Suppressor macrophage (primary cell): ENCODE measurements at regions not wholly inside any gene's neighbourhood (a gene's known extent, or its start where the extent isn't known, plus 50 kb on each side); places are given as distances from the start of the nearest gene placed in this dataset.

ENCODE experiments used
- DNase-seq, 4 experiments: peaks; one replicate each; pipeline ENCODE4 v3.0.0-alpha.2; 2020 to 2022

- DNase-seq: peak in 2 of 4 experiments; percentile 32 to 51
Observed at GRCh38 chr12:93135286-93136239, 206.5 kb upstream of the EEA1 start.

DNA sequence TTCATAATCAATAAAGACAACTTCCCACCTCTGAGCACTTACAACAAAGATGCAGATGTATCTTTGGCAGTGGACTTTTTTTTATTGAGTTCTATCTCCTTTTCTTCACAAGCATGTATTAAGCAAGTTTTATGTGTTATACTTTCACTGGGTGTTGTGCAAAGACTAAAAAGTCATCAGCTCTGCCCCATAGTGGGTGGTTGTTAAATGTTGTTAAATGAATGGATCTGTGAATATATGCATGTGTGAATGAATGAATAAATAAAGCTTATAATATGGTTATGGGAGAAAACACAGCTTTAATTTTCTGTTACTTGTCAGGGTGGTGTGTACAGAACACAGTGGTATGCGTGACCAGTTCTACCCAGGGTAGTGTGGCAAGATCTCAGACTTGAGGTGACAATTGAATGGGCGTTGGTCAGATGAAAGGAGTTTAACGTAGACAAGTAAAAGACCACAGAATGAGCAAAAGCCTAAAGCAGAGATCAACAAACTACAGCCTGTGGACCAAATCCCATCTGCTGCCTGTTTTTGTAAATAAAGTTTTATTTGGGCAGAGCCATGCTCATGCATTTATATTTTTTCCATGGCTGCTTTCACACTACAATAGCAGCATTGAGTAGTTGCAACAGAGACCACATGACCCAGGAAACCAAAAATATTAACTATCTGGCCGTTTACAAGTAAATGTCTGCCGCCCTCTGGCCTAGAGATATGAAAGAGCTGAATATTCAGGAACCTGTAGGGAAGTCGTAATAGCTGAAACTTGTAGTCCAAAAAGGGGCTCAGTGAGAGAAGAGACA lies 207.4 kb upstream of the EEA1 start:
- peak; percentile 40 to 70 (median 50) for DNase-seq

DNA sequence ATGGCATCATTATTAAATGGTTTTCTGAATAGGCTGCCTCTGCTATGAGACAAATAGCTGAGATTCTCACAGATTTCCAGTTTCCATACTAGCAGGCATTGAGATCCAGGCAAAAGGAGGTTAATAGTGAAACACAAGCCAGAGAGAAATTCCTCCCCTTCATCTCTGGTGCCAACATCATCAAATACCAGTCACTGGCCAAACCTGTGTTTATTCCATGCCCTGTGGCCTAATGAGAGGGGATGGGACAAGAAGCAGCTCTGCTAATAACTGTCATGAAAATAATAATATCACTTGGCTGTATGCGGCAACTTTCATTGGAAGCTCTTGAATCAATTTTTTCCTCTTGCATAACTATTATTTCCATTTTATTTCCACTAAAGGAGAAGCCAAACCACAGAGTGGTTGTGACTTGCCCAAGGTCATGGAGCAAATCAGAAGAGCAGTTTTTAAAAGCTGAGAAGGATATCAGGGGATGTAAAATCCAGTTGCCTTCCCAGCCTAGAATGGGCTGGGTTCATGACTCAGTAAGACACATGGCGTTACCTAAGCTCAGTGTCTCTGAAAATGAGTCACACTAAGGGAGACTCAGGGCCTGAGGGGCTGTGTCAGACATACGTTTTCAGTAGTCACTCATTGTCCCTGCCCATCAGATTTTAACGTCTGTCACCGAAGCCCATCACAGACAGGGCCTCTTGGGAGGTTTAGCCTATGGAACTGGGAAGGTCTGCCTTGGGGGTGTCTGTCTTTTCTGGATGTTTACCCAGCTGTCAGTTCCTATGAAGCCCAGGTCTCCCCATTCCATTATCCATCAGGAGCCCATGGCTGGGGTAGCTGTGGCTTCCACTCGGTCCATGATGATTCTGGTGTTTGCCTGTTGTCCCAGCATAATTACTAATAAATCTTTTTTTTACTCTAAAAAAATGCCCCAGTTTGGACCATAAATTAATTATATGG lies 208.8 kb upstream of the EEA1 start:
- DNase-seq: peak; percentile 35 to 75 (median 61)

DNA sequence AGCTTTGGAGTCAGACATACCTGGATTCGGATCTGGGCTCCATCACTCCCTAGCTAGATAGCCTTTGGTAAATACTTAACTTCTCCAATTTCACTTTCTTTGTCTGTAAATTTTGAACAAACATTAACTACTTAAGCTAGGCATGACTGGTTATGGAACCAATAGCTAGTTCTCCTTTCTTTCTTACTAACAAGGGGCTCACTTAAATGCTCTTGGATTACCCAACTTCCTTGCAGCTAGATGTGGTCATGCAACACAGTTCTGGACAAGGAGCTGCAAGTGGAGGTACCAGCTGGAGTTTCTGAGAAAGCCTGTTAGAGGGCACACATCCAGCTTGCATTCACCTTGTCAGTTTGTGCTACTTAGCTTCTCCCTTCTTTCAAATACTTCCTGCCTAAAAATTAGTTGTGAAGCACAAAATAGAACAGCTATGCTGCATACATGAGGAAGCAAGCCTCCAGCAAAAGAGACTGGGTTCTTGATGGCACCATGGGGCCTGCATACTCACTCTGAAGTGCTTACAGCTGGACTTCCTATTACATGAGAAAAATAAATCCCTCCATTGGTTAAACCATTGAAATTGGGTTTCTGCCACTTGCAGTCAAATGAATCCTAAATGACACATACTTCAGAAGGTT lies 210.1 kb upstream of the EEA1 start:
- DNase-seq: peak; percentile 54 to 87 (median 72)

DNA sequence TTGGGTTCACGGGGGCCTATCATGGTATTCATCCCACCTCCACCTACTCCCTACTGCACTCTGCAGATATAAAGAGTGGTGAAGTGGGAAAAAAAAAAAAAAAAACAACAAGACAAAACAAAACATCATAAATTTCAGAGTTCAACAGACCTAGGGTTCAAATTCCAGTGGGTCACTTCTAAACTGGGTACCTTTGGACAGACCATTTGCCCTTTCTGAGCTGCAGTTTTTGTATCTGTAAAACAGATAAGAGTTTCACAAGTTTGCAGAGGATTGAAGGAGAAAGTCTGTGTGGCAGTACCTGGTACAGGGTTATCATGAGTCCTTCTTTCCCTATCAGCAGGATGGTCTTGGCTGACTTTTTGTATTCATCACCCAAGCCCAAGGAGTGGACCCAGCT lies 211.2 kb upstream of the EEA1 start:
- no peak for DNase-seq

GRCh38 chr12:93140801-93141200 lies 211.7 kb upstream of the EEA1 start:
- DNase-seq: no peak

DNA sequence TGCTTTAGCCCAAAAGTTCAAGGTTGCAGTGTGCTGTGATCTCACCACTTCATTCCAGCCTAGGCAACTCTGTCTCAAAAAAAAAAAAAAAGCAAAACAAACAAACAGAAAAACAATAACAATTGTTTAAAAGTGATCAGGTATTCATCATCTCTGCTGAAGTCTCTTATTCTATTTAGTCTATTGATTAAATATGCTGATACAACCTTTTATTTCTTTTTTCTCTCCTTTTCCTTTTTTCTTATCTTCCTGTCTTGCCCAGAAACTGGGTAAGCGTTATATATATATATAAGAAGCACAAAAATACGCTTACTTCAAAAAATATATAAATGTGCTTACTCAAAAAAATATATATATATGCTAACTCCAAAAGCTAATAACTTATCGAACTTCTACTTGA lies 213.8 kb upstream of the EEA1 start:
- no peak for DNase-seq

DNA sequence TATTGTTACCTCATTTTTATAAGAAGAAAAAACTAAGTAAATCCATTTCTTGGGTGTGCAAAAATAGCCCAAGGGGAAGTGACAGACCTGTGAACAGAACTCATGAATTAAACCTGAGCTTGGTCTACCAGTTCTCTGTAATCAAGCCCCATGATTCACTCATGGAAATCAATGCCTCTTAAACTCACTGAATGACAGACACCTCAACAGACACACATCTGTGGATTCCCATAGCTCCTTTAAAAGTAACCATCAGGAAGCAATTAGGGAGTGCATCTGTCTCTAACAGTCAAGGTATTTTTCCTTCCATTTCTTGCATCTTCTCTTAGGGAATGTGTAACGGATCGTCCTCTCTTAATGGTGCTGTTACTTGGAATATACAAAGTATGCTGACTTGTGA lies 215.0 kb upstream of the EEA1 start:
- DNase-seq: no peak

GRCh38 chr12:93145086-93145485 lies 216.0 kb upstream of the EEA1 start:
- no peak for DNase-seq

DNA sequence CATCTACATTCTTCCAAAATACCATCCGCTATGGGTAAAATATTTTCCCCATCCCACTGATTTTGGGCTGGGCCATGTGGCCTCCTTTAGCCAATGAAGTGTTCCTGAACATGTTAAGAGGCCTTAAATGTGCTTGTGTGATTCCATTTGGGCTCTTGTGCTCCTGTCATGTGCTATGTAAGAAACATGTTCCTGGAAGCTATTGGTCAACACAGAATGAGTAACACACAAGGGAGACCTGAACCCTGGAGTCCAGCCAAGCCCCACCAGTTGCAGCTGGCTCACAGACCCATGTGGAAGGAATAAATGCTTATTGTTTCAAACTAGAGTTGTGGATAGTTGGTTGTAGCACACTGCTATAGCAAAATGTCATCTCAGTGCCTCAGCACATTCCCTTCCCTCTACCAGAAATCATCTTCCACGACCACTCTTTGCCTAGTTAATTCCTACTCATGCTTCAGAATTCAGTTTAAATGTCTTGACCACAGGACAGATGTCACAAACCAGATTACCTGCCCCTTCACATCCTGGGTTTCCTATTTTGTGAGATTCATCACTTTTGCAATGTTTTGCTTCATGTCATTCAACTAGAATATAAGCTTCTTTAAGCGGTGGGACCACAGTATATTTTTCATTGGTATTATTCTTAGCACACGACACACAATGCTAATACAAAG lies 217.3 kb upstream of the EEA1 start:
- DNase-seq: no peak

DNA sequence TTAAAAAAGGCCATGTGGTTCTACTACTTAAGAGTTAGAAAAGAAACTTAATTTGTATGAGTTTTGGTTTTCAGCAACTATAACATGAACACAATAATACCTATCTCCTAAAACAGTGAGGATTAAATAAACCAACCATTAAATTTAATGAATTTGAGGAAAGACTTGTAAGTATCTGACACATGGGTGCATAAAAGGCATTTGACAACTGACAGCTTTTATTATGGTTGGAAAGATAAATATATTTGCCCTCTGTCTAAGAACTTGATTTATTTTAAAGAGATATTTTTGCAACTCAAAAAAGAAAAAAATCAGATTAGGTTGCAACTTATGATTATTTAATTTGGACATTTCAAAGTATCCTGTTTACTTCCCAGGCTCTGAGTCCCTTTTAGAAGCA lies 217.9 kb upstream of the EEA1 start:
- DNase-seq: no peak

DNA sequence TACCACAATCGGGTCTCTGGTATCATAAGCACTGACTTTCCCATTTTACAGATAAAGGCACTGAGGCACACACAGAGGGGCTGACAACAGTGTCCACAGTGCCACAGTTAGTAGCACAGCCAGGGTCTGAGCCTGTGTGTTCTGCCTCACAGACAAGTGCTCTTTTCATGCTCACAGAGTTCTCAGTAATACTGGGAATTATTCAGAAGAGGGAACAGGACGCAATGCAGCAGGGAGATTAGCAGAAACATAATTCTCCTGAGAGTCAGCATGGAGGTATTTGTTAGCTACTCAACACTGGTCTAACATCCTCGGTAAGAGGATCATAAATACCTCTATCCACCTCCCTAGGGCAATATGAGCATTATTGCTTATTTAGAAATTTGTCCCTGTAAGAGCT lies 219.3 kb upstream of the EEA1 start:
- no peak for DNase-seq

DNA sequence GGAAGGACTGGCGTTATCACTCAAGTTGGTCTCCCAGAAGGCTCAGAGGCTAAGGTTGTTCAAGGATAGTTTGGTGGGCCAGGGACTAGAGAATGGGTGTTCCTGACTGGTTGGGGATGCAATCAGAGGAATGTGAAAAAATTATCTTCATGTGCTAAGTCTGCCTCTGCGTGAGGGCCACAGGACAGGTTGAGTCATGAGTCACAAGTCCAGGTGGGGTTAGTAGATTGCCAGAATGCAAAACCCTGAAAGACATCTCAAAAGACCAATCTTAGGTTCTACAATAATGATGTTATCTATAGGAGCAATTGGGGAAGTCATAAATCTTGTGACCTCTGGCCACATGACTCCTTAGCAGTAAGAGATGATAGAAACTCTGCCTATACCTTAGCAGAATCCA lies 220.1 kb upstream of the EEA1 start:
- no peak for DNase-seq

DNA sequence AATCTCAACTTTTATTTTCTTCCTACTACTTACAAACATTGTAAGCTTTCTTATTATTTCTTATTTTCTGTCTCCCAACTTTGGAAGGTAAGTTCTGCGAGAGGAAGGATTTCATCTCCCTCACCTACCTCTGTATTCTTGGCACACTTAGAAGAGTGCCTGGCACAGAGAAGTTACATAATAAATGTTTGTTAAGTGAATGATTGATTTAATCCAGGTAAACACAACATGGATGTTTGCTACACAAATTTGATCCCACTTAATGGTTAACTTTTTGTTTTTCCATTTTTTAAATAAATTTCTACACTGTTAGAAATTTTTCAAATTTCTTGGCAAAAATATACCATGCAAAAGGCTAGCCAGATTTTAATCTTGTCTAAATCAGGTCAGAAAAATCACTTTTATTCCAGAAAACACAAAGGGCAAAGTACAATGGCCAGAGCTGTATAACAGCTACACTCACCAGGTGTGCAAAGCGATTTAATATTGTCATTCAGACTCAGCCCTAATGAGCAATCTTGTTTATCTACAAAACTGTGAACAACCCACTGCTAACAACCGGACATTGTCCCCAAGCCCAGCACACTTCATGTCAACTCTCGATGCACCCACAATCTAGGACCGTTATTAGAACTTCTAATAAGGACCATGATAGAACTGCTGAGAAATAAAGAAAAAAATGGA lies 222.1 kb upstream of the EEA1 start:
- DNase-seq: no peak

- no peak for DNase-seq
Observed at GRCh38 chr12:93152617-93153016, 223.5 kb upstream of the EEA1 start.

- DNase-seq: peak in 1 of 4 experiments; percentile 19
Observed at GRCh38 chr12:93153321-93153720, 224.2 kb upstream of the EEA1 start.

DNA sequence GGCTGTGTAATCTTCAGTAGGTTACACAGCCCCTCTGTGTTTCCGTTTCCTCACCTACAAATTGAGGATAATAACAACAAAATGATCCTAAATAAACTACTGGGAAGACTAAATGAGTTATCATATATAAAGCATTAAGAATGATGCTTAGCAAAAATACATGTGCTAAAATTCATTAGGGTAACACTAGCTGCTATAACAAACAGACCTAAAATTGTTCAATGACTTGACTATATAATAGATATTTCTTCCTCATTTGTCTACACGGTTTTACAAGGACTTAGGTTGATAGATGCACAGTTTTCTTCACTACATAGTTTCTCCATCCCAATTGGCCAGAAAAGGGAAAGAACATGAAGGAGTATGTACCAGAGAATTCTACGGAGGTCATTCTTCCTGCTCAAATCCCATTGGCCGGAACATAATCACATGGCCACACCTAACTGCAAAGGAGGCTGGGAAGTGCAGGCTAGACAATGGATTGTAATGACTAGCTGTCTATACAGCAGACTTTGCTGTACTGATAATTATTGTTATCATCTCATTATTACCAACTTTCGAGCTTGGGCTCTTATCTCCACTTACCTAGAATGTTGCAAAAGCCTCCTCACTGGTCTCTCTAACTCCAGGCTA lies 223.5 kb upstream of the NUDT4 start:
- DNase-seq: no peak

- DNase-seq: peak in 3 of 4 experiments; percentile 43 to 62 (median 58)
Observed at GRCh38 chr12:93154753-93155480, 222.8 kb upstream of the NUDT4 start.

DNA sequence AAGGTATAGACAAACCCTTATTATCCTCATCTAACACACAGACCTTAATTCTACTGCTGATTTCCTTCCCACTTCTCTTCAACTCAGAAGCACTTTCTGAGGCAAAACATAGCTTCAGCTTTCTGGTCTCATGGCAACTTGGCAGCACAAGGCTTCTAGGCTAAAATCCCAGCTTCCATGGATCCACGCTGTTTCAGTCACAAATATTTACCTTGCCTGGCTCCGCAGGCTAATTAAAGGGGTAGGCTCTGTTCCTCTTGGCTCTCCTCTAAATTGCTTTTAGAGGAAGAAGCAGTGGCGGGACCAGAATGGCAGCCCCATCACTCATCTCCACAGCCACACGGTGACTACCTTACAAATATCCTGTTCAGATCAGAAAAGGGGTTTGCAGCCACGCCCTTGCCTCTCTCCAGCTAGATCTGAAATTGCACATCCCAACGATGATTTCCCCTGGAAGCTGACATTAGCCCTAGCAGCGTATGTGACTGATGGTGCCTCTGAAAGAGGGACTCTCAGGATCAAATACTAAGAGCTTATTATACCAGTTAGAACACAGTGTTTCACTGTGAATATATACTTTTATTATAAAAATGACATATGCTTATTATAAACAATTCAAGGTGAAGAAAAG lies 221.5 kb upstream of the NUDT4 start:
- no peak for DNase-seq
